Pancreas (tissue), 10 donors: ENCODE measurements at regions not wholly inside any gene's neighbourhood (a gene's known extent, or its start where the extent isn't known, plus 50 kb on each side); places are given as distances from the start of the nearest gene placed in this dataset.

Experiments
- ATAC-seq, 4 donors: fragments of 200-7000 bp; cut with Tn5 transposase; one replicate each; pipeline versions ENCODE4 v1.8.0 to v1.9.1; 2020; ENCODE audit warnings: mild to moderate bottlenecking in 4 of 4, moderate library complexity in 4 of 4
- DNase-seq, 6 donors: peaks; one replicate each; pipeline ENCODE4 v3.0.0-alpha.2; 2020
- FAIRE-seq: peaks from 2 replicates; lab custom pipeline; 2012; peaks lifted over from hg19 to GRCh38; lab: Jason Lieb, UNC
- H3K27ac ChIP-seq, 4 donors: fragments of 200-600 bp; sonication (generic); 1 replicate in 3 of 4; 2 replicates in 1 of 4; pipeline versions ENCODE4 v1.5.0 to v1.8.0; 2020
- H3K27me3 ChIP-seq, 4 donors: fragments of 200-600 bp; one replicate each; pipeline ENCODE4 v1.8.0; 2021
- H3K36me3 ChIP-seq, 3 donors: fragments of 200-600 bp; sonication (generic) in 1 of 3; one replicate each; pipeline versions ENCODE4 v1.5.0 to v1.8.0; 2020 to 2021
- H3K4me1 ChIP-seq, 3 donors: fragments of 200-600 bp; one replicate each; pipeline ENCODE4 v1.8.0; 2021
- H3K4me3 ChIP-seq, 4 donors: fragments of 200-600 bp; sonication (generic) in 2 of 4; one replicate each; pipeline versions ENCODE4 v1.5.0 to v1.8.0; 2020 to 2021
- H3K9me3 ChIP-seq, 4 donors: fragments of 200-600 bp; one replicate each; pipeline ENCODE4 v1.8.0; 2021
- WGBS, 2 donors: extraction: QIAGEN DNeasy Blood & Tissue Kit; methylation state at CpG; one replicate each; pipeline ENCODE4 v1.1.7; 2013; 5-methylcytosine and 5-hydroxymethylcytosine counted together
- intact Hi-C, 3 donors: fragments of 100-400 bp; cut with DNase I; formaldehyde crosslinking; loops; one replicate each; pipeline versions ENCODE4 v1.11.1 to v1.14.2; 2022
- TF ChIP-seq, protein P1 (sequence below), 4 donors: fragments of 200-600 bp; sonication (generic) in 3 of 4; IDR thresholded peaks; one replicate each; pipeline versions ENCODE4 v1.5.0 to v1.8.0; 2021; ENCODE audit warnings: antibody characterized with exemption in 4 of 4
- donor health status: healthy with polysubstance abuse.
- donor health status: DM: no; HTN: no; CAD: no; lungs with moderate emphysema.
- donor health status: DM: no; HTN: no; CAD: no.
- donor health status: control.
- donor health status: control.
- donor health status: Bipolar disorder and iron deficiency.
- donor health status: DM: yes; HTN: yes; CAD: no.
- donor health status: DM: no; HTN: no; CAD: no.
- donor health status: DM: no; HTN: no; CAD: no.
- donor health status: DM: yes; HTN: yes; CAD: no.

DNA sequence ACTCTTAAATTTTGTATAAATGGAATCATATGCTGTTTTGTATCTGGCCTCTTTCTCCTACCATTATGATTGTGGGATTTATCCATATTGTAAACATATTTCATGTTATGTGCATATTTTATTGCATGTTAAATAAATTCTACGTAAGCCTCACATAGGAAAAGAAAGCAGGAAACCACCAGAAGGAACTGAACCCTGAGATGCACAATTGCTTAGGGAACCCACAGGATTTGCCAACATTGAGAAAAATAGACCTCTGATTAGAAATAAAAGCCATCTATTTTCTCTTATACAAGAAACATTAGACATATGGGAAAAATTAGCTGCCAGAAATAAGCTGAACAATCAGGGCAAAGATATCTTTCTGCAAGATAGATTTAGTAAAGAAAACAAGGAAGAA lies 111.2 kb upstream of the CARMIL1 start:
- TF ChIP-seq, protein P1, sequence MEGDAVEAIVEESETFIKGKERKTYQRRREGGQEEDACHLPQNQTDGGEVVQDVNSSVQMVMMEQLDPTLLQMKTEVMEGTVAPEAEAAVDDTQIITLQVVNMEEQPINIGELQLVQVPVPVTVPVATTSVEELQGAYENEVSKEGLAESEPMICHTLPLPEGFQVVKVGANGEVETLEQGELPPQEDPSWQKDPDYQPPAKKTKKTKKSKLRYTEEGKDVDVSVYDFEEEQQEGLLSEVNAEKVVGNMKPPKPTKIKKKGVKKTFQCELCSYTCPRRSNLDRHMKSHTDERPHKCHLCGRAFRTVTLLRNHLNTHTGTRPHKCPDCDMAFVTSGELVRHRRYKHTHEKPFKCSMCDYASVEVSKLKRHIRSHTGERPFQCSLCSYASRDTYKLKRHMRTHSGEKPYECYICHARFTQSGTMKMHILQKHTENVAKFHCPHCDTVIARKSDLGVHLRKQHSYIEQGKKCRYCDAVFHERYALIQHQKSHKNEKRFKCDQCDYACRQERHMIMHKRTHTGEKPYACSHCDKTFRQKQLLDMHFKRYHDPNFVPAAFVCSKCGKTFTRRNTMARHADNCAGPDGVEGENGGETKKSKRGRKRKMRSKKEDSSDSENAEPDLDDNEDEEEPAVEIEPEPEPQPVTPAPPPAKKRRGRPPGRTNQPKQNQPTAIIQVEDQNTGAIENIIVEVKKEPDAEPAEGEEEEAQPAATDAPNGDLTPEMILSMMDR (IDR thresholded peaks at IDR 0.05), result no peak
- FAIRE-seq (no peak), DNase-seq (no peak), ATAC-seq (no peak)
- Histone ChIP-seq H3K27me3 (no peaks in the 10 kb centered on the region), H3K9me3 (no peaks in the 10 kb centered on the region), H3K27ac (no peak overlapping the region), H3K4me1 (peaks cover 0 to 34% (median 6%) of the 10 kb centered on the region in 3 donors), H3K4me3 (no peak overlapping the region), H3K36me3 (no peaks in the 10 kb centered on the region)
- intact Hi-C loops, result no loop called here
- 87 to 90% methylated on average over 1 of the region's 1 CpG for WGBS, 2 donors

DNA sequence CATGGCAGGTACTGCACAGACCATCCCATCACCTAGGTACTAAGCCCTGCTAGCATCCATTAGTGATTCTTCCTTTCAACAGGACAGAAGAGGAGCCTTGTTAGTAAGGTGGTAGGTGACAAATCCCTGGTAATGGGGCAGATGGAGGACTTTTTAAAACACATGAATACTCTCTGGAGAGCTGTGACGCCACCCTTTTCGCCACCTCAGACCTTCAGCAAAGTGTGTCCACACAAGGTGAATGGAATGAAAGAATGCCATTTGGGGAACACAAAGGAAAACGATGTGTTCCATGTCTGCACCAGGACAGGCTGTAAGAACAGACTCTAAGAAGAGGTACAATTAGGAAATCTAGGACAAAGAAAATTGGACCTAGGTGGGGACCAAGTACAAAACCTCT lies 110.5 kb upstream of the CARMIL1 start:
- peaks cover 0 to 36% (median 7%) of the 10 kb centered on the region in 3 donors for H3K4me1 ChIP-seq
- DNase-seq, result no peak
- no peak overlapping the region for H3K27ac ChIP-seq
- H3K9me3 ChIP-seq, result no peaks in the 10 kb centered on the region
- H3K36me3 ChIP-seq, result no peaks in the 10 kb centered on the region
- H3K4me3 ChIP-seq, result no peak overlapping the region
- intact Hi-C loops, result no loop called here
- TF ChIP-seq, protein P1 (IDR thresholded peaks at IDR 0.05), result no peak
- no peaks in the 10 kb centered on the region for H3K27me3 ChIP-seq
- ATAC-seq, result no peak
- no peak for FAIRE-seq
- 92 to 98% methylated on average over 3 of the region's 3 CpGs for WGBS, 2 donors

DNA sequence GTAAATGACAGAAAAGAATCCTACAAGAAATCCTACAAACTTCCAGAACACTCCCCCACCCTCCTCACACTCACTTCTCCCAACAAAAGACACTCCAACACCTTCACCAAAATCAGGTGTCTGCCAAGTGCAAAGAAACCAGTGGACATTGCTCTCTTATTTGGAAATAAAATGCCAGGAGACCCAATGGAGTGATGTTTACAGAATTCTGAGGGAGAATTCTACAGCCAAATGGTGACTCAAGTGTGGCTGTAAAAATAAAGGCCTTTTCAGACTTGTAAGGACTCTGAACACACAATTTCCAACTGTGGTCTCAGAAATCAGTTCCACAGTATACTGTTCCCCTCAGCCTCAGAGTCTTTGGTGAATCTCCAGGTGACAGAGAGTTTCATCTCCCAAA lies 109.6 kb upstream of the CARMIL1 start:
- Histone ChIP-seq H3K4me3 (no peak overlapping the region), H3K27me3 (no peaks in the 10 kb centered on the region), H3K27ac (peak overlapping the region in 1 of 4 donors; percentile 26), H3K36me3 (no peaks in the 10 kb centered on the region), H3K9me3 (no peaks in the 10 kb centered on the region), H3K4me1 (peaks cover 0 to 43% (median 10%) of the 10 kb centered on the region in 3 donors)
- TF ChIP-seq, protein P1 (IDR thresholded peaks at IDR 0.05), result no peak
- FAIRE-seq, result no peak
- intact Hi-C loops, result no loop called here
- DNase-seq, result no peak
- ATAC-seq, result no peak

DNA sequence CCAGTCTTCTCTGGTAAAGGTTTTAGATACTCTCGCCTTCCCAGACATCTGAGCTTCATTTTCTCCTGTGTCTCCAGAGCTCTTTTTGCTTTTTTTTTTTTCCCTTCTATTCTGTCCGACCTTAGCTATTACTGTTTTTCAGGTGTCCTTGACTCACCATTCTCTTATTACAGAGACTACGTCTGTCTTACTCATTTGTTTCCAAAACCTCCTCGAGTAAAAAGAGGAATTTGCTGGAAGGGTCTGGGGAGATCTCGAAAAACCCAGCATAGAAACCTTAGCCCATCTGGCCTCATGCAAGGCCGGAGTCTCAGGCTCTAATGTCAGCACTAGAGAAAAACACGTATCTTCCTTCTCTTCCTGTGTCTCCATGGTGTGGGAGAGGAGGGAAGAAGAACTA lies 109.2 kb upstream of the CARMIL1 start:
- Histone ChIP-seq H3K27me3 (no peaks in the 10 kb centered on the region), H3K27ac (peak overlapping the region in 1 of 4 donors; percentile 26), H3K36me3 (no peaks in the 10 kb centered on the region), H3K4me1 (peaks cover 0 to 45% (median 10%) of the 10 kb centered on the region in 3 donors), H3K9me3 (no peaks in the 10 kb centered on the region), H3K4me3 (no peak overlapping the region)
- TF ChIP-seq, protein P1 (IDR thresholded peaks at IDR 0.05), result no peak
- 87% methylated on average over 7 of the region's 7 CpGs for WGBS, 2 donors
- FAIRE-seq, result no peak
- DNase-seq, result no peak
- intact Hi-C loops, result no loop called here
- no peak for ATAC-seq

DNA sequence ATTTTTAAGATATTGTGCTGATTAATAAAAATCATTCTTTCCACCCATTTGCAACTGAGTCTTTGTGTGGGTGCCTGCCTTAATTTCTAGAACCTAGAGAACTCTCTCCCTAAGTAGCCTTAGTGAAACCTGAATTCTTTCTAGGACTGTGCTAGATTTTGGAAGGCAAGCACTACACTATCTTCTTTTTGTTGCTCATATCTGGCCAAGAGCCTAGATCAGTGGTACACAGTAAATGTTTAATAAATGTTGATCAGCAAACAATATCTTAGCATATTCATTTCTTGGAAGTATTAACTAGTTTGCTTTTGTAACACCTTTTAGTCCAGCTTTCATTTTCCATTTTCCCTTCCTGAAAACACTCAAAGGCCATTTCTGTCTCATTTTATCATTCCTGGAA lies 108.5 kb upstream of the CARMIL1 start:
- Histone ChIP-seq H3K27ac (peak overlapping the region in 1 of 4 donors; percentile 13), H3K36me3 (no peaks in the 10 kb centered on the region), H3K4me3 (no peak overlapping the region), H3K9me3 (no peaks in the 10 kb centered on the region), H3K27me3 (no peaks in the 10 kb centered on the region), H3K4me1 (peaks cover 0 to 43% (median 10%) of the 10 kb centered on the region in 3 donors)
- TF ChIP-seq, protein P1 (IDR thresholded peaks at IDR 0.05), result no peak
- DNase-seq (no peak), ATAC-seq (peak; percentile 22 to 55 (median 50)), FAIRE-seq (no peak)
- intact Hi-C loops, result no loop called here
